ENCODE measurements at regions not wholly inside any gene's neighbourhood (a gene's known extent, or its start where the extent isn't known, plus 50 kb on each side); places are given as distances from the start of the nearest gene placed in this dataset.

DNA sequence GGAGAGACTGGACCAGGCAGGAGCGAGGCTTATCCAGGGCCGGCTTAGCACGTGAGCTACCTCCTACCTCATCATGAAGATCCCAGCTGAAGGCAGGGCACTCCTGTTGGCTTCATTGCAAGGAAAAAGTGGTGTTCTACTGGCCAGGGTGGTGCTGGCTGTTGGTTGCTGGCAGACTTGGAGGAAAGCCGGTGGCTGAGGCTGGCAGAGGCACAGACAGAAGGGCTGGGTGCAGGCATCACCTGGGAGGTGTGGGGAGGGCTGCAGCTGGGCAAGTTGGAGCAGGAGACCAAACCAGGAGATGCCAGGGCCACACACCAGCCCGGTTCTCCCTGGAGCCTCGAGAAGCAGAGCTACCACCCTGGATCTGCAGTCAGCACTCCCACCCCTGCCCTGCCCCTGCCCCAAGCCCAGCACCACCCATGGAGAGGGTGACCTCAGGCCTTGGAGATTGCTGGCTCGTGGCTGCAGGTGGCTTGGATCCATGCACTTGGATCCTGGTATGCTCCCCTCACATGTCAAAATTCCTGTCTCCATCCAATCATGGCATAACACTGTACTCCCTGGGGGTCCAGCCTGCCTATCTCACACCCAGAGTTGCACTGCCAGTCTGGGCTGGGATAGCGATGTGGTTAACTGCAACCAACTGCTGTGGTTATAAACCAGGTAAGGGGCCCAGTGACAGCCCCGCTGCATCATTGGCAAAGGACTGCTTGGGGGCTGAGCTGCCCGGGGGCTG lies 49.7 kb downstream of the GLI2 start:
- no peak for DNase-seq

- DNase-seq = no peak
Measured at GRCh38 chr2:120786038-120786960, 50.6 kb downstream of the GLI2 start.

- DNase-seq = no peak
Measured at GRCh38 chr2:120787111-120787821, 51.6 kb downstream of the GLI2 start.

GRCh38 chr2:120787822-120788700 lies 52.4 kb downstream of the GLI2 start:
- DNase-seq = no peak

GRCh38 chr2:120791243-120791961 lies 55.7 kb downstream of the GLI2 start:
- DNase-seq = no peak

DNA sequence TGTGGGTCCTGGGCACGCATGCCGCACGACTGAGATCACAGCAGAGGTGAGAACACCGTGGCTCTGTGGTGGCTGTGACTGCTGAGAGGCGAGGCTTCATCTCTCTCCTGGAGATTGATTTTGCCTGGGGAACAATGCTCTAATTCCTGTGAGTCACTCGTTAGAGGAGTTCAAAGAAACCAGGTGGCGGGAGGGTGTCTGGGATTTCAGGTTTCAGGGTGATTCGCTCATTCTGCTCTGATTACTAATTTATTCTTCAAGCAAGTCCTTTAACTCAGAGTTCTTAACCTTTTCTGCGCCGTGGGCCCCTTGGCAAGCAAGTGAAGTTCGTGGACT lies 56.3 kb downstream of the GLI2 start:
- no peak for DNase-seq

GRCh38 chr2:120793682-120794403 lies 58.2 kb downstream of the GLI2 start:
- no peak for DNase-seq

DNA sequence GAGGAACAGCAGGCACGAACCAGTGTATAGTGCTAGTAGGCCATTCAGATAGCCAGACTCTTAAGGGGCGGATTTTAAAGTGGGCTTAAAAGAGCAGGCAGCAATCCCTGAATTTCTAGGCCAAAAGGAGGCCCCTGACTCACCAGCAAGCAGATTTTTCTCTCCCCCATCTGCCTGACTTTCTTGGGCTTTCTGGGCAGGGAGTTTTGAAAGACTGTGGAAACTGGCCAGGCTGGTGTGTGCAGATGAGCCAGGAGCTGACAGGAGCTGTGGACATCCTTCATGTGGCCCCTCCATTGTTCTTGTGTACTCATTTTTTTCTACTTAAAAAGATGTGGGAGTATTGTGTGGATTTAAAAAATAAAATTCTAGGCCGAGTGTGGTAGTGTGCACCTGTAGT lies 59.0 kb downstream of the GLI2 start:
- no peak for DNase-seq

DNA sequence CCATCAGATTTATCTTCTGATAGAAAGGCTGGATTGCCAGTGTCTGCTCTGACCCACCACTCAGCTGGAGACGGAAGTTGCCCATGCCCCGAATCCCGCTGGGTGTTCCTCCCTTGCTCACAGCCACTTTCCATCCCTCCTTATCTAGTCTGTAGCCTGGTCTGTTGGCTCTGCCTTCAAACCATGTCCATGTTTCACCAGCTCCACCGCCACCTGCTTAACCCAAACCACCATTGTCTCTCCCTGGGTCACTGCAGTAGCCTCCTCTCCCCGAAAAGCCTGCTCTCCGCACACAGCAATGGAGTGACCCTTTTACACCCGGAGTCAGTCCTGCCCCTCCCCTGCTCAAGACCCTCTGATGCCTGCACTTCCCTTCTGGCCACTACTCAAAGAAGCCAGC lies 60.4 kb downstream of the GLI2 start:
- DNase-seq = no peak

DNA sequence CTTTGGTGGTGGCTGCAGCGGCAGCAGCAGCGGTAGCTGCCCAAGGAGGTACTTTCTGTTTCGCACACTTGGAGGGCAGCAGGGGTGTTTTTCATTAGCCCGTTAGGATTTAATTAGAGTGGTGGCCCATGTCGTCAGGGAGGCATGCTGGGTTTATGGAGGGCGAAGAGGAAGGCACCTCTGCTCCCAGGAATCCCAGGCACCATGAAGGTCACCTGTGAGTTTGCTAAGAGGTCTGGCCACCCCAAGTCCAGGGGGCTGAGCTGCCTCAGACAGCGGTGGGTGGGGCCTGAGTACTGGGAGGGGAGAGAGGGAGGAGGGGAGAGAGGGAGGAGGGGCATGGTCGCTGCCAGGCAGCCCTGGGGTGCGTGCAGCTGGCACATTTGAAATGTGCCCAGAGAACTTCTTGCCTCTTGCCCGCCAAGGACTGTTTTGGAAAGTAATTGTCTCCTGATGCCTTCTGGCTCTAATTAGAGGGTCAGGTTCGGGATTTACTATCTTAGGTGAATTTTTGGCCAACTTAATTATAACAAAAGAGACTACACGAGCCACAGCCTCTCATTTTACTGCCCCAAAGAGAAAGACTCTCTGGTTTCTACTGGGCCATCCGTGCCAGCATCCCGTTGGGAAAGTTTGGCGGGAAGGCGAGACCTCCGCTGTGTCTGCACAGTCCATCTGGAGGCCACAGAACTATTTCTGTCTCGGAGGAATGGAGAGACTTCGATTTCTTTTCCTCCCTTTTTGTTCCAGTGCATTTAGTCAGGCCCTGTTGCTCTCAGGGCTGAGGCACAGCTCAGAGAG lies 62.0 kb downstream of the GLI2 start:
- no peak for DNase-seq

DNA sequence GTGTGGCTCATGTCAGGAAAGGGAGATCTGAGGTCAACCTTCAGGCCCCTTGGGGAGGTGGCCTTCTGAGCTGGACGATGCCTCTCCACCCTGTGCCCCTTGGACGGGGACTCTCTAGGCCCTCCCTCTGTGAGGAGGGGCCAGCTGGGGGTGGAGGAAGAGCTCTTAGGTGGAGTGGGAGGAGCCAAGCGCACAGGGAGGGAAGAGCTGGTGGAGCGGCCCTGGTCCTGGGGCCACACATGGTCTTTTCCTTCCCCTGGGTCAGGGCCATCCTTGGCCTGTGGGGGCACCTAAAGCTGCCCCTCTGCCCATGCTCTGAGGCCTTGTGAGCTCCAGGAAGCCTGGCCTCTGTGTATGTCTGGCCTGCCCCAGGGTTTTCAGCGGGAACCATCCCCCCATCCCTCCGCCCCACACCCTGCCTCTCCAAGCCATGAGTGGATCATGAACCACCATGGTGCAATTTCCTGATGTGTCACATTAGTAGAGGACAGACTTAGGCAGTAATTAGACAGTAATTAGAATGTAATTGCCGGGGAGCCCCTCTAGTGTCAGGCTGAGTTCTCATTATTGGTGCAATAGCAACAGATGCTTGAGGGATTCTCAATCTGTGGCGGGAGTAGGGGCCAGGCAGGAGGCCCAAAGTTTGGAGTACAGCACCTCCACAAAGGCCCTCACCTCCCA lies 63.0 kb downstream of the GLI2 start:
- DNase-seq = no peak

DNA sequence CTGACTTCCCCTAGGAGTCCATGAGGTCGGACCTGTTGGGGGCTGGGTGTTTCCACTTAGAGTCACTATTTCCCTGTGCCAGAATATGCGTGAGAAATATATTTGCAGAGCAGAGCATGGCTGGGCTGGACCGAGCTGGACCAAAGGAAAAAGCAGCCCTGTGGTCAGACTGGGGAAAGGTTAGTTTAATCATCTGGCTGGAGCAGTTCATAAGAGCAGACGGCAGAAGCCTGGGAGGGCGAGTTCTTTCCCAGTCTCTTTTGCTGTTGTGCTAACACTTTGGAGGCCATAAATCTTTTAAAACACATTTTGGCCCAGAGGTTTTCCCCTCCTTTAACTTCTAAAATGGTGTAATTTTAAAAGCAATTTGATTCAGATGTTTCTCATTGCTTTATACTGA lies 66.5 kb downstream of the GLI2 start:
- DNase-seq = no peak

DNA sequence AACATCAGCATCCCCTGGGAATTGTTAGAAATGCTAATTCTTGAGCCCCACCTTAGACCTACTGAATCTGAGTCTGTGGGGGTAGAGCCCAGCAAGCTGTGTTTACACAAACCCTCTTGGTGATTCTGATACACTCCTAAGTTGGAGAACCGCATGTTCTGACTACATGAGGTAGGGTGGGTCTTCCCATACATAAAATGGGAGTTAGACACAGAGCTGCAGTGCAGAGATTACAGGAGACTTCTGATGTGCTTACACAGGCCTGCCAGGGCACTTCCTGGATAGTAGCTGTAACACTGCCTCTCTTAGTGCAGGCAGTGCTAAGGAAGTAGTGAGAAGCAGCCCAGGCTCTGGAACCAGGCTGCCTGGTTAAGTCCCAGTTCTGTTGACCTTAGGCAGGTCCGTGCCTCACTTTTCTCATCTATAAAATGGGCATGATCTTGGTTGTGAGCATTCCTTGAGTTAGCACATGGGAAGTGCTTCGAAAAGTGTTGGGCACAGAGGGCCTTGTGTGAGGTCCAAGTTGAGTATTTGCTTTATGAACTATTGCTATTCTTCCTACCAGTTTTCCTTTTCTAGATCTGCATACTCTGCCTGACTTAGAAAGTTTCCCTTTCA lies 67.3 kb downstream of the GLI2 start:
- DNase-seq = no peak

GRCh38 chr2:120803764-120804335 lies 68.2 kb downstream of the GLI2 start:
- DNase-seq = no peak

DNA sequence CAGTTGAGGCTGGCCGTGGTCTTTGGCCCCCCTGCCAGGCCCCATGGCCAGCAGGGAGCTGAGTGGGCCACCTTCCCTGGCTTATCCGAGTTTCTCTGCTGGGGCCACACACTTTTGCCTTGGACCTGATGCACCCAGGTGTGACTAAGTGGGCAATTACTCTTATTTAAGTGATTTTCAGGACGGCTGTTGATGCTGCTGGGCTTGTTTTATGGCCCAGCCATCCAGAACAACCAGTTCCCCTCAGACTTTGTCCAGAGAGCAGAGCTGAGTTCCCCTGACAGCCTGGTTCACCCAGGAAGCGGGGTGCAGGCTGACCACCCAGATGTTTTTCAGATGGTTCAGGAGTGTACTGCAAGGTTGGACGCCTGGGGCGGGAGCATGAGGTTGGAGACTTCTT lies 68.8 kb downstream of the GLI2 start:
- no peak for DNase-seq

GRCh38 chr2:120805011-120805410 lies 69.3 kb downstream of the GLI2 start:
- DNase-seq = no peak

DNA sequence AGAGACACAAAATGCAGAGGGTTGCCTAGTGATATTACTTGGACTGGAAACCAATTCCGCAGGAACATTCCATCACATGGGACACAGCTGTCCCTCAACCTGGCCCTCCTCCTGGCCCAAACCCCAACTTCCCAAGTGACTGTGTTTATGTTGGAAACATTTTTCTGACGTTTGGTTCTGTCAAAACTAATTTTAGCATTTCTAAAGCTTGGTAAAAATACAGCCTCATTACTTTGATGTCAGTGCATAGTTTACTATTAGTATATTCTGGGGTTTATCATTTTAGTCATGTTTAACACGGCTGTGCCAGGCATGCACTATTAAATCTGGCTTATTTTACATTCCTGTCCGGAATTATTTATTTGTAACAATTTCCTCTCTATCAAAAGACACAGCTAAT lies 69.9 kb downstream of the GLI2 start:
- DNase-seq = no peak

DNA sequence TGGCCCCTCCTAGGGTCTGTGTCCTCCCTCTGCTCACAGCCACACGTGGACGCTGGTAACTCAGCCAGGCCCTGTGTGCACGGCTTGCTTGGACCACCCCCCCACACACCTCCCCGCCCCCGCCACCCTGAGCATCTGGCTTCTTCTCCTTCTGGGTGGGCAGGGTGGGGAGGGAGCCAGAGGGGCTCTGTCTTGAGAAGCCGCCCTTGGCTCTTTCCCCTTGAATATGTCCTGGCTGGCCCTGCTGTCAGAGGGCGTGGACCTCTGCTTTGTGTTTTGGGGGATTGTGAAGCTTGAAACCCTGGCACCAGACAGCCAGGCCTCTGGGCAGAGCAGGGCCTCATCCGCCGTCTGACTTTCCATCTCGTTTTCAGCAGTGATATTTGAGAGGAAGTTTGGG lies 72.1 kb downstream of the GLI2 start:
- no peak for DNase-seq

GRCh38 chr2:120809151-120809550 lies 73.5 kb downstream of the GLI2 start:
- DNase-seq = no peak

Measured in activated effector memory CD4-positive, alpha-beta T cell treated with Interleukin-2 at 50 U/mL for 16 hours (primary cell).